Prostate gland (tissue), 2 donors: ENCODE measurements at regions not wholly inside any gene's neighbourhood (a gene's known extent, or its start where the extent isn't known, plus 50 kb on each side); places are given as distances from the start of the nearest gene placed in this dataset.
"Not testable (repeated sequence)": the region's sequence is repeated elsewhere in the genome, so short reads cannot be mapped to it uniquely, and the experiment has no call there.

Experiments used
- DNase-seq: peaks from one replicate; pipeline ENCODE4 v3.0.0-alpha.2; 2019; ENCODE audit warnings: low spot score
- H3K27ac ChIP-seq, 2 donors: fragments of 200-600 bp; sonication (generic); 2 replicates each; pipeline ENCODE4 v1.5.1; 2017 to 2019
- H3K27me3 ChIP-seq: fragments of 200-600 bp; sonication (generic); replicated peaks from 2 replicates; pipeline ENCODE4 v1.5.1; 2019; ENCODE audit not compliant: insufficient read depth
- H3K36me3 ChIP-seq, 2 donors: fragments of 200-600 bp; sonication (generic); 1 replicate in 1 of 2; 2 replicates in 1 of 2; pipeline versions ENCODE4 v1.5.1 to v1.8.1; 2017 to 2019
- H3K4me1 ChIP-seq: fragments of 200-600 bp; sonication (generic); replicated peaks from 2 replicates; pipeline ENCODE4 v1.5.1; 2019
- H3K4me3 ChIP-seq, 2 donors: fragments of 200-600 bp; sonication (generic); 2 replicates each; pipeline ENCODE4 v1.5.1; 2017 to 2019
- H3K9me3 ChIP-seq: fragments of 200-600 bp; sonication (generic); 2 replicates; pipeline ENCODE4 v1.5.1; 2017
- CTCF ChIP-seq, 4 experiments: fragments of 200-600 bp in 2 of 4; fragments of 450-650 bp in 2 of 4; sonication (generic) in 2 of 4; IDR thresholded peaks; 1 replicate in 3 of 4; 2 replicates in 1 of 4; pipeline ENCODE4 v1.5.1; 2016 to 2019; ENCODE audit warnings: antibody characterized with exemption in 4 of 4, mild to moderate bottlenecking in 2 of 4, moderate library complexity in 2 of 4
- POLR2A ChIP-seq: fragments of 450-650 bp; IDR thresholded peaks from one replicate; pipeline ENCODE4 v1.6.1; 2016; ENCODE audit warnings: antibody characterized with exemption, mild to moderate bottlenecking
- POLR2AphosphoS5 ChIP-seq: sonication (generic); formaldehyde crosslinking; IDR thresholded peaks from one replicate; pipeline ENCODE4 v1.6.1; 2017; ENCODE audit warnings: antibody characterized with exemption
- WGBS: methylation state at CpG from one replicate; pipeline ENCODE4 v1.1.5; 2018; 5-methylcytosine and 5-hydroxymethylcytosine counted together
- intact Hi-C: fragments of 100-400 bp; cut with DNase I; formaldehyde crosslinking; loops from one replicate; pipeline ENCODE4 v1.14.2; 2022

GRCh38 chr5:12659686-12660085 lies 755.4 kb upstream of the CTNND2 start:
- Histone ChIP-seq H3K4me3 (no peak overlapping the region), H3K27me3 (no peaks in the 10 kb centered on the region), H3K4me1 (no peaks in the 10 kb centered on the region), H3K9me3 (no peaks in the 10 kb centered on the region), H3K36me3 (no peaks in the 10 kb centered on the region), H3K27ac (no peak overlapping the region)
- no peak for DNase-seq
- WGBS = 89% methylated on average over 4 of the region's 4 CpGs
- intact Hi-C loops = no loop called here
- TF ChIP-seq POLR2A = no peak
- TF ChIP-seq CTCF (IDR thresholded peaks at IDR 0.05) = no peak
- TF ChIP-seq POLR2AphosphoS5 = no peak

GRCh38 chr5:12658871-12659446 lies 754.7 kb upstream of the CTNND2 start:
- Histone ChIP-seq H3K27me3 (no peaks in the 10 kb centered on the region), H3K27ac (no peak overlapping the region), H3K4me1 (no peaks in the 10 kb centered on the region), H3K4me3 (no peak overlapping the region), H3K9me3 (no peaks in the 10 kb centered on the region), H3K36me3 (no peaks in the 10 kb centered on the region)
- DNase-seq = no peak
- WGBS = 89% methylated on average over 4 of the region's 4 CpGs
- intact Hi-C loops = no loop called here
- no peak for TF ChIP-seq POLR2AphosphoS5
- no peak for TF ChIP-seq POLR2A
- TF ChIP-seq CTCF (IDR thresholded peaks at IDR 0.05) = no peak

GRCh38 chr5:12657914-12658474 lies 753.7 kb upstream of the CTNND2 start:
- intact Hi-C loops, H3K9me3 ChIP-seq, H3K27me3 ChIP-seq, H3K27ac ChIP-seq, H3K4me1 ChIP-seq, DNase-seq, H3K36me3 ChIP-seq, H3K4me3 ChIP-seq: not testable (repeated sequence)
- WGBS = 85% methylated on average over 4 of the region's 4 CpGs

GRCh38 chr5:12655675-12656074 lies 751.4 kb upstream of the CTNND2 start:
- DNase-seq = no peak
- no peak for TF ChIP-seq POLR2A
- TF ChIP-seq POLR2AphosphoS5 = no peak
- no peak for TF ChIP-seq CTCF (IDR thresholded peaks at IDR 0.05)
- Histone ChIP-seq H3K4me3 (no peak overlapping the region), H3K27ac (no peak overlapping the region), H3K9me3 (no peaks in the 10 kb centered on the region), H3K4me1 (no peaks in the 10 kb centered on the region), H3K36me3 (no peaks in the 10 kb centered on the region), H3K27me3 (no peaks in the 10 kb centered on the region)
- intact Hi-C loops = no loop called here
- 67% methylated on average over 3 of the region's 3 CpGs for WGBS

- H3K9me3 ChIP-seq = no peaks in the 10 kb centered on the region
- 70% methylated on average over 4 of the region's 4 CpGs for WGBS
- H3K36me3 ChIP-seq = no peaks in the 10 kb centered on the region
- TF ChIP-seq CTCF (IDR thresholded peaks at IDR 0.05) (no peak), POLR2AphosphoS5 (no peak)
- no peak overlapping the region for H3K27ac ChIP-seq
- H3K27me3 ChIP-seq = no peaks in the 10 kb centered on the region
- intact Hi-C loops = no loop called here
- no peak overlapping the region for H3K4me3 ChIP-seq
- DNase-seq = no peak
- H3K4me1 ChIP-seq = no peaks in the 10 kb centered on the region
Observed at GRCh38 chr5:12652201-12652600, 748.0 kb upstream of the CTNND2 start.
